ENCODE measurements at regions not wholly inside any gene's neighbourhood (a gene's known extent, or its start where the extent isn't known, plus 50 kb on each side); places are given as distances from the start of the nearest gene placed in this dataset.

DNA sequence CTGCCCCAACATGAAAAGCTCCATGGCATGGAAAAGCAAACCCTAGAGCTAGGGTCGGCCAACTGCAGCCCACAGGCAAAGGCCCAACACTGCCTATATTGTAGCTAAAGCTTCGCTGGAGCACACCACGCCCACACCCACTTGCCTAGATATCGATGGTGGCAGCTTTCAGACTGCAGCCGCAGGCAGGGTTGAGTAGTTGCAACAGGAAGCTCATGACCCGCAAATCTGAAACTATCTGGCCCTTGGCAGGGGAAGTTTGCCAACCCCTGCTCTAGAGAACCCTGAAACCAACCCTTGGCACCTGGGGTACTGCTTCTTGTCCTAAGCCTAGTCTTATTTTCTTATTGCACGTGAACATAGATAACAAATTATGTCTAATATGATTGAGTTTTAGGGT lies 250.0 kb downstream of the SOX11 start:
- TF ChIP-seq, protein P1, sequence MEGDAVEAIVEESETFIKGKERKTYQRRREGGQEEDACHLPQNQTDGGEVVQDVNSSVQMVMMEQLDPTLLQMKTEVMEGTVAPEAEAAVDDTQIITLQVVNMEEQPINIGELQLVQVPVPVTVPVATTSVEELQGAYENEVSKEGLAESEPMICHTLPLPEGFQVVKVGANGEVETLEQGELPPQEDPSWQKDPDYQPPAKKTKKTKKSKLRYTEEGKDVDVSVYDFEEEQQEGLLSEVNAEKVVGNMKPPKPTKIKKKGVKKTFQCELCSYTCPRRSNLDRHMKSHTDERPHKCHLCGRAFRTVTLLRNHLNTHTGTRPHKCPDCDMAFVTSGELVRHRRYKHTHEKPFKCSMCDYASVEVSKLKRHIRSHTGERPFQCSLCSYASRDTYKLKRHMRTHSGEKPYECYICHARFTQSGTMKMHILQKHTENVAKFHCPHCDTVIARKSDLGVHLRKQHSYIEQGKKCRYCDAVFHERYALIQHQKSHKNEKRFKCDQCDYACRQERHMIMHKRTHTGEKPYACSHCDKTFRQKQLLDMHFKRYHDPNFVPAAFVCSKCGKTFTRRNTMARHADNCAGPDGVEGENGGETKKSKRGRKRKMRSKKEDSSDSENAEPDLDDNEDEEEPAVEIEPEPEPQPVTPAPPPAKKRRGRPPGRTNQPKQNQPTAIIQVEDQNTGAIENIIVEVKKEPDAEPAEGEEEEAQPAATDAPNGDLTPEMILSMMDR (IDR thresholded peaks at IDR 0.05; ENCODE audit: poor library complexity, severe bottlenecking), result no peak
- TF ChIP-seq POLR2AphosphoS5 (IDR thresholded peaks at IDR 0.05) (no peak), EP300 (conservative IDR thresholded peaks at IDR 0.05; ENCODE audit: poor library complexity, severe bottlenecking) (no peak), EZH2 (IDR thresholded peaks at IDR 0.05; ENCODE audit: borderline replicate concordance, insufficient read depth, low read length, poor library complexity, severe bottlenecking) (no peak)

Data from neural cell (in vitro differentiated cells).